OCI-LY7 (cell line): ENCODE measurements at regions not wholly inside any gene's neighbourhood (a gene's known extent, or its start where the extent isn't known, plus 50 kb on each side); places are given as distances from the start of the nearest gene placed in this dataset.

Experiments
- BruUV-seq: library from RNA; stranded (reverse); fragments of 400-500 nt; replicated peaks from 2 replicates; lab custom pipeline; 2021; lab: Mats Ljungman, UMichigan
- CTCF ChIA-PET: fragments of 300-600 bp; sonication (Branson Sonifier 250); formaldehyde crosslinking; loops from one replicate; lab custom pipeline; 2022; ENCODE audit warnings: antibody characterized with exemption; ENCODE audit not compliant: unreplicated experiment; lab: Charles Lee
- POLR2A ChIA-PET: fragments of 300-600 bp; sonication (Branson Sonifier 250); formaldehyde crosslinking; loops from one replicate; lab custom pipeline; 2022; ENCODE audit warnings: antibody characterized with exemption; lab: Charles Lee
- DNase-seq: peaks from one replicate; pipeline ENCODE4 v3.0.0-alpha.2; 2015; ENCODE audit warnings: low spot score
- H2AFZ ChIP-seq: fragments of 200-600 bp; sonication (generic), shearing (Covaris generic); 2 replicates; pipeline ENCODE4 v1.6.1; 2014; ENCODE audit warnings: mild to moderate bottlenecking, antibody characterized with exemption, low read length, moderate library complexity
- H3K27ac ChIP-seq: fragments of 200-600 bp; sonication (generic); 2 replicates; pipeline ENCODE4 v1.5.1; 2014; ENCODE audit warnings: mixed run types, low read depth, mild to moderate bottlenecking, moderate library complexity, low read length, inconsistent platforms; ENCODE audit not compliant: poor library complexity, severe bottlenecking
- H3K36me3 ChIP-seq: fragments of 200-600 bp; sonication (generic); 2 replicates; pipeline ENCODE4 v1.6.1; 2014; ENCODE audit warnings: mild to moderate bottlenecking, antibody characterized with exemption, low read length, moderate library complexity, mixed read lengths; ENCODE audit not compliant: insufficient read depth
- H3K4me1 ChIP-seq: fragments of 200-600 bp; sonication (generic); 2 replicates; pipeline ENCODE4 v1.5.1; 2014; ENCODE audit warnings: mild to moderate bottlenecking, low read length; ENCODE audit not compliant: insufficient read depth, poor library complexity, severe bottlenecking
- H3K4me2 ChIP-seq: fragments of 200-600 bp; sonication (generic); 2 replicates; pipeline ENCODE4 v1.6.1; 2014; ENCODE audit warnings: mild to moderate bottlenecking, low read length
- H3K4me3 ChIP-seq: fragments of 200-600 bp; sonication (generic); 2 replicates; pipeline ENCODE4 v1.5.1; 2014; ENCODE audit warnings: mild to moderate bottlenecking, low read depth, low read length; ENCODE audit not compliant: poor library complexity, severe bottlenecking
- H3K79me2 ChIP-seq: fragments of 200-600 bp; sonication (generic); 2 replicates; pipeline ENCODE4 v1.6.1; 2016; ENCODE audit warnings: low read depth, mild to moderate bottlenecking, low read length, moderate library complexity, mixed read lengths; ENCODE audit not compliant: insufficient read depth
- H3K9me2 ChIP-seq: fragments of 200-600 bp; sonication (generic); 2 replicates; pipeline ENCODE4 v1.6.1; 2016; ENCODE audit warnings: mild to moderate bottlenecking, low read length, mixed read lengths; ENCODE audit not compliant: insufficient read depth
- H3K9me3 ChIP-seq: fragments of 200-600 bp; sonication (generic); 2 replicates; pipeline ENCODE4 v1.6.1; 2014; ENCODE audit warnings: mild to moderate bottlenecking, mixed run types, low read length, mixed read lengths
- H4K20me1 ChIP-seq: fragments of 200-600 bp; sonication (generic); 2 replicates; pipeline ENCODE4 v1.6.1; 2014; ENCODE audit warnings: mild to moderate bottlenecking, antibody characterized with exemption, low read length, moderate library complexity, mixed read lengths; ENCODE audit not compliant: insufficient read depth
- CTCF ChIP-seq: fragments of 200-600 bp; sonication (generic); conservative IDR thresholded peaks from 2 replicates; pipeline ENCODE4 v1.5.1; 2014; ENCODE audit warnings: mild to moderate bottlenecking, antibody characterized with exemption, low read length, moderate library complexity, mixed read lengths
- EZH2phosphoT487 ChIP-seq: fragments of 200-600 bp; sonication (generic); IDR thresholded peaks from 2 replicates; pipeline ENCODE4 v1.6.1; 2018; ENCODE audit warnings: low read depth, borderline replicate concordance, mild to moderate bottlenecking, mixed run types, antibody characterized with exemption, low read length, moderate library complexity, mixed read lengths
- intact Hi-C: fragments of 100-400 bp; cut with micrococcal nuclease; formaldehyde crosslinking; loops from one replicate; pipeline ENCODE4 v1.10.0; 2022; ENCODE audit not compliant: unreplicated experiment

GRCh38 chr9:110123341-110124095, 84.4 kb downstream of the C9orf152 start:
- Histone ChIP-seq H3K79me2 (peaks cover 96% of the 10 kb centered on the region; the same call in 1 of the 2 replicates), H2AFZ (no peak overlapping the region), H3K4me2 (peak overlapping the region; percentile 89), H3K27ac (peak overlapping the region; percentile 95), H3K9me2 (no peaks in the 10 kb centered on the region), H3K9me3 (no peaks in the 10 kb centered on the region), H4K20me1 (no peaks in the 10 kb centered on the region), H3K4me1 (peaks cover 93% of the 10 kb centered on the region), H3K4me3 (no peak overlapping the region), H3K36me3 (peaks cover 4% of the 10 kb centered on the region)
- intact Hi-C loops, result loop anchor here (1.0 kb wide), 1 partner anchor 20 kb away; no protein-coding TSS in a partner anchor
- no peak for DNase-seq
- CTCF ChIA-PET, result no interaction called here
- no peak for TF ChIP-seq CTCF
- BruUV-seq, result no TSS peak
- POLR2A ChIA-PET, result interaction anchor here (1.3 to 9.1 kb wide), 3 partner anchors 14 to 26 kb away, joined by 3 to 136 read pairs (median 10); no protein-coding TSS in a partner anchor

GRCh38 chr9:110124439-110124838, 83.5 kb downstream of the C9orf152 start:
- intact Hi-C loops, result no loop called here
- TF ChIP-seq EZH2phosphoT487, result no peak
- no peak for TF ChIP-seq CTCF
- POLR2A ChIA-PET, result interaction anchor here (9.1 to 9.9 kb wide), 2 partner anchors 15 to 23 kb away, joined by 94 to 136 read pairs; no protein-coding TSS in a partner anchor
- Histone ChIP-seq H3K36me3 (no peaks in the 10 kb centered on the region; the same call in none of the 2 replicates), H3K79me2 (peaks cover 93% of the 10 kb centered on the region; the same call in 1 of the 2 replicates), H3K4me2 (peak overlapping the region; percentile 89), H3K9me3 (no peaks in the 10 kb centered on the region), H3K9me2 (no peaks in the 10 kb centered on the region), H3K4me3 (no peak overlapping the region), H2AFZ (no peak overlapping the region), H3K4me1 (peaks cover 98% of the 10 kb centered on the region), H4K20me1 (no peaks in the 10 kb centered on the region), H3K27ac (peak overlapping the region; percentile 95)
- CTCF ChIA-PET, result interaction anchor here (0.6 kb wide), 1 partner anchor 292 kb away, joined by 3 read pairs; no protein-coding TSS in a partner anchor
- DNase-seq, result no peak
- no TSS peak for BruUV-seq
